Transverse colon (tissue), 4 donors: ENCODE measurements at regions not wholly inside any gene's neighbourhood (a gene's known extent, or its start where the extent isn't known, plus 50 kb on each side); places are given as distances from the start of the nearest gene placed in this dataset.

Source experiments
- POLR2A ChIP-seq: fragments of 450-650 bp; IDR thresholded peaks from one replicate; pipeline ENCODE4 v1.6.1; 2016; ENCODE audit warnings: antibody characterized with exemption, mild to moderate bottlenecking, moderate library complexity
- POLR2AphosphoS5 ChIP-seq, 3 donors: sonication (generic); formaldehyde crosslinking; IDR thresholded peaks; one replicate each; pipeline ENCODE4 v1.6.1; 2016; ENCODE audit warnings: antibody characterized with exemption in 3 of 3
- TF ChIP-seq, protein P1 (sequence below), 5 experiments: fragments of 200-600 bp in 3 of 5; fragments of 450-650 bp in 2 of 5; sonication (generic) in 3 of 5; IDR thresholded peaks; 1 replicate in 2 of 5; 2 replicates in 3 of 5; pipeline ENCODE4 v1.5.1; 2016 to 2017; ENCODE audit warnings: antibody characterized with exemption in 5 of 5, inconsistent platforms in 3 of 5, mild to moderate bottlenecking in 2 of 5, moderate library complexity in 1 of 5

DNA sequence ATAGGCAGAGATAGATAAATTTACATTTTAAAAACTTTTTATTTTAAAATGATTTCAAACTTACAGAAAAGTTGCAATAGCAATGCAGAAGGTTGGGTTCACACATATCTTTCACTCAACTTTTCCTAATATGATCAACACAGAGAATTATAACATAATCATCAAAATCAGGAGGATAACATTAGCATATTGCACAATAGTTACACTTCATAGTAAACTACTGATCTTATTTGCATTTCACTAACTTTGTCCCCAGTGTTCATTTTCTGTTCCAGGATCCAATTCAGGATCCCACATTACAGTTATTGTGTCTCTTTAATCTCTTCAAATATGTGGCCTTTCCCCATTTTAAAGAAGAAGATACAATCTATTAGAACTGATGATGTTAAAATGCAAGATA lies 115.4 kb upstream of the ETV6 start:
- TF ChIP-seq, protein P1, sequence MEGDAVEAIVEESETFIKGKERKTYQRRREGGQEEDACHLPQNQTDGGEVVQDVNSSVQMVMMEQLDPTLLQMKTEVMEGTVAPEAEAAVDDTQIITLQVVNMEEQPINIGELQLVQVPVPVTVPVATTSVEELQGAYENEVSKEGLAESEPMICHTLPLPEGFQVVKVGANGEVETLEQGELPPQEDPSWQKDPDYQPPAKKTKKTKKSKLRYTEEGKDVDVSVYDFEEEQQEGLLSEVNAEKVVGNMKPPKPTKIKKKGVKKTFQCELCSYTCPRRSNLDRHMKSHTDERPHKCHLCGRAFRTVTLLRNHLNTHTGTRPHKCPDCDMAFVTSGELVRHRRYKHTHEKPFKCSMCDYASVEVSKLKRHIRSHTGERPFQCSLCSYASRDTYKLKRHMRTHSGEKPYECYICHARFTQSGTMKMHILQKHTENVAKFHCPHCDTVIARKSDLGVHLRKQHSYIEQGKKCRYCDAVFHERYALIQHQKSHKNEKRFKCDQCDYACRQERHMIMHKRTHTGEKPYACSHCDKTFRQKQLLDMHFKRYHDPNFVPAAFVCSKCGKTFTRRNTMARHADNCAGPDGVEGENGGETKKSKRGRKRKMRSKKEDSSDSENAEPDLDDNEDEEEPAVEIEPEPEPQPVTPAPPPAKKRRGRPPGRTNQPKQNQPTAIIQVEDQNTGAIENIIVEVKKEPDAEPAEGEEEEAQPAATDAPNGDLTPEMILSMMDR (IDR thresholded peaks at IDR 0.05) = no peak
- TF ChIP-seq POLR2AphosphoS5 (IDR thresholded peaks at IDR 0.05) (no peak), POLR2A (no peak)
